Cardiac septum (tissue), 1 donor: ENCODE measurements at regions not wholly inside any gene's neighbourhood (a gene's known extent, or its start where the extent isn't known, plus 50 kb on each side); places are given as distances from the start of the nearest gene placed in this dataset.
"Not testable (repeated sequence)": the region's sequence is repeated elsewhere in the genome, so short reads cannot be mapped to it uniquely, and the experiment has no call there.

Source experiments
- DNase-seq: peaks from one replicate; pipeline ENCODE4 v3.0.0-alpha.2; 2020; ENCODE audit warnings: low spot score
- intact Hi-C: fragments of 100-400 bp; cut with DNase I; formaldehyde crosslinking; loops from one replicate; pipeline ENCODE4 v1.14.0; 2022
- donor health status: DM: no; HTN: no; CAD: no.

GRCh38 chr11:122201106-122201505, 85.1 kb upstream of the BLID start:
- no peak for DNase-seq
- intact Hi-C loops: loop anchor here (5.0 kb wide), 1 partner anchor 179 kb away; no protein-coding TSS in a partner anchor

GRCh38 chr11:122199661-122200060, 83.6 kb upstream of the BLID start:
- intact Hi-C loops: loop anchor here (5.0 kb wide), 1 partner anchor 177 kb away; no protein-coding TSS in a partner anchor
- no peak for DNase-seq

GRCh38 chr11:122198291-122198983, 82.4 kb upstream of the BLID start:
- intact Hi-C loops: no loop called here
- no peak for DNase-seq

GRCh38 chr11:122197066-122197987, 81.3 kb upstream of the BLID start:
- DNase-seq: no peak
- intact Hi-C loops: no loop called here

- no peak for DNase-seq
- intact Hi-C loops: no loop called here
Observed at GRCh38 chr11:122195790-122196189, 79.8 kb upstream of the BLID start.

- intact Hi-C loops: not testable (repeated sequence)
Observed at GRCh38 chr11:122193881-122194480, 78.0 kb upstream of the BLID start.

GRCh38 chr11:122193457-122193856, 77.4 kb upstream of the BLID start:
- intact Hi-C loops: no loop called here
- no peak for DNase-seq

More at GRCh38 chr11:122193881-122194480, 78.0 kb upstream of the BLID start:
- DNase-seq: not testable (repeated sequence)

GRCh38 chr11:122192634-122193255, 76.7 kb upstream of the BLID start:
- intact Hi-C loops: no loop called here
- no peak for DNase-seq

- intact Hi-C loops: no loop called here
- no peak for DNase-seq
Observed at GRCh38 chr11:122190768-122191167, 74.8 kb upstream of the BLID start.

- no peak for DNase-seq
- intact Hi-C loops: loop anchor here (5.0 kb wide), 1 partner anchor 82 kb away; no protein-coding TSS in a partner anchor
Observed at GRCh38 chr11:122189229-122189628, 73.2 kb upstream of the BLID start.

GRCh38 chr11:122187373-122188165, 71.6 kb upstream of the BLID start:
- intact Hi-C loops: loop anchor here (5.0 kb wide), 1 partner anchor 80 kb away; no protein-coding TSS in a partner anchor
- no peak for DNase-seq

GRCh38 chr11:122186439-122187080, 70.5 kb upstream of the BLID start:
- intact Hi-C loops: loop anchor here (5.0 kb wide), 1 partner anchor 79 kb away; no protein-coding TSS in a partner anchor
- no peak for DNase-seq

GRCh38 chr11:122183933-122184332, 67.9 kb upstream of the BLID start:
- no peak for DNase-seq
- intact Hi-C loops: no loop called here

GRCh38 chr11:122181893-122182292, 65.9 kb upstream of the BLID start:
- DNase-seq: no peak
- intact Hi-C loops: no loop called here

GRCh38 chr11:122181372-122181771, 65.4 kb upstream of the BLID start:
- no peak for DNase-seq
- intact Hi-C loops: no loop called here

- intact Hi-C loops: no loop called here
- DNase-seq: no peak
Observed at GRCh38 chr11:122179961-122180834, 64.2 kb upstream of the BLID start.

GRCh38 chr11:122178795-122179194, 62.8 kb upstream of the BLID start:
- intact Hi-C loops: no loop called here

More at GRCh38 chr11:122178795-122179194, 62.8 kb upstream of the BLID start:
- DNase-seq: no peak
